ENCODE measurements at regions not wholly inside any gene's neighbourhood (a gene's known extent, or its start where the extent isn't known, plus 50 kb on each side); places are given as distances from the start of the nearest gene placed in this dataset.

DNA sequence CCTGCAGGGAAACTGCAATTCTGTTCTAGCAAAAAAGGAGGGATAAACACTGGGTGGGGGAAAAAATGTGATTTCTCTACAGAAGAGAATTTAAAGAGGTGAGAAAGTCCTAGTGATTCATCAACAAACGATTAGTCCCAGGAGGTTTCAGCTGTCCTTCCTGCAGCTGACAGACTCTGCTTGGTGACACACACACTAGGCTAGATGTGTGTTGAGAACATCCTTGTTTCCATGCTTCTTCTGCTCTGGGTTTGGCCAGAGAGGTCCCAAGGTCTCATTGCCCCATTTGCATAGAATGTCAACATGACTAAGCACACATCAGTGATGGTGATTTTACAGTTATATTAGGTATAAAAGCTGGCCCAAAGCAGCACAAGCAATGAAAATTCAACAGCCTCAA lies 258.3 kb downstream of the NFATC2 start:
- TF ChIP-seq, protein P1, sequence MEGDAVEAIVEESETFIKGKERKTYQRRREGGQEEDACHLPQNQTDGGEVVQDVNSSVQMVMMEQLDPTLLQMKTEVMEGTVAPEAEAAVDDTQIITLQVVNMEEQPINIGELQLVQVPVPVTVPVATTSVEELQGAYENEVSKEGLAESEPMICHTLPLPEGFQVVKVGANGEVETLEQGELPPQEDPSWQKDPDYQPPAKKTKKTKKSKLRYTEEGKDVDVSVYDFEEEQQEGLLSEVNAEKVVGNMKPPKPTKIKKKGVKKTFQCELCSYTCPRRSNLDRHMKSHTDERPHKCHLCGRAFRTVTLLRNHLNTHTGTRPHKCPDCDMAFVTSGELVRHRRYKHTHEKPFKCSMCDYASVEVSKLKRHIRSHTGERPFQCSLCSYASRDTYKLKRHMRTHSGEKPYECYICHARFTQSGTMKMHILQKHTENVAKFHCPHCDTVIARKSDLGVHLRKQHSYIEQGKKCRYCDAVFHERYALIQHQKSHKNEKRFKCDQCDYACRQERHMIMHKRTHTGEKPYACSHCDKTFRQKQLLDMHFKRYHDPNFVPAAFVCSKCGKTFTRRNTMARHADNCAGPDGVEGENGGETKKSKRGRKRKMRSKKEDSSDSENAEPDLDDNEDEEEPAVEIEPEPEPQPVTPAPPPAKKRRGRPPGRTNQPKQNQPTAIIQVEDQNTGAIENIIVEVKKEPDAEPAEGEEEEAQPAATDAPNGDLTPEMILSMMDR (optimal IDR thresholded peaks at IDR 0.05 in 1 of 3, IDR thresholded peaks at IDR 0.05 in 1 of 3, conservative IDR thresholded peaks at IDR 0.05 in 1 of 3; ENCODE audit: extremely low read depth in 1 of 3, insufficient read depth in 2 of 3, low read length in 3 of 3), result no peak
- TF ChIP-seq EZH2 (IDR thresholded peaks at IDR 0.05; ENCODE audit: low read length), result no peak
- no peak overlapping the region for H3K4me3 ChIP-seq (ENCODE audit: control insufficient read depth in 2 of 3, extremely low read depth in 1 of 3, insufficient read depth in 2 of 3, low read depth in 1 of 3, low read length in 3 of 3)
- no peaks in the 10 kb centered on the region for H3K27me3 ChIP-seq (ENCODE audit: control insufficient read depth, extremely low read depth, insufficient read depth, low read length)
- H3K27ac ChIP-seq (ENCODE audit: control insufficient read depth, insufficient read depth, low read length), result no peak overlapping the region
- no peak for DNase-seq (ENCODE audit: low read depth, low spot score)
- dilution Hi-C loops (cut with MboI; ENCODE audit: extremely low pct_ligation_motif_present, low sequenced_read_pairs), result no loop called here
- no peak overlapping the region for H2AFZ ChIP-seq (ENCODE audit: control insufficient read depth, low read length)
- H3K9ac ChIP-seq (ENCODE audit: control insufficient read depth, extremely low read depth, insufficient read depth, low read length), result no peak overlapping the region
- H3K79me2 ChIP-seq (ENCODE audit: control insufficient read depth, insufficient read depth, low read length), result no peaks in the 10 kb centered on the region
- FAIRE-seq, result no peak
- no peaks in the 10 kb centered on the region for H3K36me3 ChIP-seq (ENCODE audit: control insufficient read depth in 2 of 2, extremely low read depth in 1 of 2, insufficient read depth in 2 of 2, low read length in 2 of 2)
- no peaks in the 10 kb centered on the region for H4K20me1 ChIP-seq (ENCODE audit: control insufficient read depth, extremely low read depth, insufficient read depth, low read length)
- H3K9me3 ChIP-seq (ENCODE audit: control insufficient read depth, low read depth, low read length), result no peaks in the 10 kb centered on the region
- no peak overlapping the region for H3K4me2 ChIP-seq (ENCODE audit: control insufficient read depth, extremely low read depth, insufficient read depth, low read depth, low read length)
- no peaks in the 10 kb centered on the region for H3K9me1 ChIP-seq (ENCODE audit: control insufficient read depth, extremely low read depth, insufficient read depth, low read length)
- H3K4me1 ChIP-seq (ENCODE audit: control insufficient read depth, extremely low read depth, insufficient read depth, low read length), result no peaks in the 10 kb centered on the region

DNA sequence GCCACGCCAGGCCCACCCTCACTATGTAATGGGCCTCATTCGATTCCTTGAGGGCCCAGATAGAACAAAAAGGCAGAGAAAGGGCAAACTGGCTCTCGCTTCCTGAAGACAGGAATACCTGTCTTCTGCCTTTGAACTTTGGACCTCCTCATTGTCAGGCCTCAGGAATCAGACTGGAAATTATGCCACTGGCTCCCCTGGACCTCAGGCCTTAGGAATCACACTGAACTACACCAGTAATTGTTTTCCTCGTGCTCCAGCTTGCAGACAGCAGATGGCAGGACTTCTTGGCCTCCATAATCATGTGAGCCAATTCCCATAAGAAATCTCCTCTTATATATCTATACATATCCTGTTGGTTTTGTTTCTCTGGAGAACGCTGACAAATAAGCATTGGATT lies 258.6 kb upstream of the KCNG1 start:
- Histone ChIP-seq H3K27me3 (ENCODE audit: control insufficient read depth, extremely low read depth, insufficient read depth, low read length) (peaks cover 3% of the 10 kb centered on the region), H3K4me3 (ENCODE audit: control insufficient read depth in 2 of 3, extremely low read depth in 1 of 3, insufficient read depth in 2 of 3, low read depth in 1 of 3, low read length in 3 of 3) (no peak overlapping the region), H2AFZ (ENCODE audit: control insufficient read depth, low read length) (no peak overlapping the region), H3K79me2 (ENCODE audit: control insufficient read depth, insufficient read depth, low read length) (no peaks in the 10 kb centered on the region), H3K9ac (ENCODE audit: control insufficient read depth, extremely low read depth, insufficient read depth, low read length) (no peak overlapping the region), H3K4me2 (ENCODE audit: control insufficient read depth, extremely low read depth, insufficient read depth, low read depth, low read length) (no peak overlapping the region), H3K9me1 (ENCODE audit: control insufficient read depth, extremely low read depth, insufficient read depth, low read length) (no peaks in the 10 kb centered on the region), H4K20me1 (ENCODE audit: control insufficient read depth, extremely low read depth, insufficient read depth, low read length) (no peaks in the 10 kb centered on the region), H3K9me3 (ENCODE audit: control insufficient read depth, low read depth, low read length) (no peaks in the 10 kb centered on the region), H3K36me3 (ENCODE audit: control insufficient read depth in 2 of 2, extremely low read depth in 1 of 2, insufficient read depth in 2 of 2, low read length in 2 of 2) (no peaks in the 10 kb centered on the region), H3K4me1 (ENCODE audit: control insufficient read depth, extremely low read depth, insufficient read depth, low read length) (no peaks in the 10 kb centered on the region), H3K27ac (ENCODE audit: control insufficient read depth, insufficient read depth, low read length) (no peak overlapping the region)
- FAIRE-seq, result no peak
- no peak for DNase-seq (ENCODE audit: low read depth, low spot score)
- TF ChIP-seq, protein P1 (optimal IDR thresholded peaks at IDR 0.05 in 1 of 3, IDR thresholded peaks at IDR 0.05 in 1 of 3, conservative IDR thresholded peaks at IDR 0.05 in 1 of 3; ENCODE audit: extremely low read depth in 1 of 3, insufficient read depth in 2 of 3, low read length in 3 of 3), result no peak
- TF ChIP-seq EZH2 (IDR thresholded peaks at IDR 0.05; ENCODE audit: low read length), result no peak
- dilution Hi-C loops (cut with MboI; ENCODE audit: extremely low pct_ligation_motif_present, low sequenced_read_pairs), result no loop called here
